AG08396 (cell line): ENCODE measurements at regions not wholly inside any gene's neighbourhood (a gene's known extent, or its start where the extent isn't known, plus 50 kb on each side); places are given as distances from the start of the nearest gene placed in this dataset.

Source experiments
- DNase-seq: peaks from one replicate; pipeline ENCODE4 v3.0.0; 2012; ENCODE audit warnings: low spot score, mixed read lengths

GRCh38 chr17:77602062-77602746 is 356.3 kb upstream of the TNRC6C start:
- peak; percentile 84 for DNase-seq

- DNase-seq: no peak
Observed at GRCh38 chr17:77602883-77603640, 355.4 kb upstream of the TNRC6C start.

GRCh38 chr17:77604301-77604972 is 354.1 kb upstream of the TNRC6C start:
- DNase-seq: no peak

- no peak for DNase-seq
Observed at GRCh38 chr17:77604973-77605313, 353.6 kb upstream of the TNRC6C start.

GRCh38 chr17:77606146-77606864 is 352.2 kb upstream of the TNRC6C start:
- no peak for DNase-seq

GRCh38 chr17:77606865-77607210 is 351.7 kb upstream of the TNRC6C start:
- DNase-seq: no peak

- no peak for DNase-seq
Observed at GRCh38 chr17:77607606-77608005, 350.9 kb upstream of the TNRC6C start.

GRCh38 chr17:77608431-77608830 is 350.1 kb upstream of the TNRC6C start:
- no peak for DNase-seq

GRCh38 chr17:77609553-77610517 is 348.7 kb upstream of the TNRC6C start:
- DNase-seq: no peak

- DNase-seq: no peak
Observed at GRCh38 chr17:77610518-77610893, 348.0 kb upstream of the TNRC6C start.

- no peak for DNase-seq
Observed at GRCh38 chr17:77610972-77611521, 347.5 kb upstream of the TNRC6C start.

GRCh38 chr17:77611791-77612502 is 346.6 kb upstream of the TNRC6C start:
- DNase-seq: no peak

- no peak for DNase-seq
Observed at GRCh38 chr17:77613218-77613617, 345.3 kb upstream of the TNRC6C start.

GRCh38 chr17:77613627-77614026 is 344.9 kb upstream of the TNRC6C start:
- DNase-seq: no peak

- DNase-seq: no peak
Observed at GRCh38 chr17:77615703-77616253, 342.7 kb upstream of the TNRC6C start.

GRCh38 chr17:77616254-77616731 is 342.2 kb upstream of the TNRC6C start:
- DNase-seq: no peak

GRCh38 chr17:77617516-77617915 is 341.0 kb upstream of the TNRC6C start:
- DNase-seq: no peak

GRCh38 chr17:77618173-77618572 is 340.3 kb upstream of the TNRC6C start:
- no peak for DNase-seq

GRCh38 chr17:77618731-77619130 is 339.8 kb upstream of the TNRC6C start:
- no peak for DNase-seq

- no peak for DNase-seq
Observed at GRCh38 chr17:77619326-77619725, 339.2 kb upstream of the TNRC6C start.
